Colon (tissue), 2 donors: ENCODE measurements at regions not wholly inside any gene's neighbourhood (a gene's known extent, or its start where the extent isn't known, plus 50 kb on each side); places are given as distances from the start of the nearest gene placed in this dataset.

Experiments used
- FAIRE-seq: peaks from 2 replicates; lab custom pipeline; 2012; peaks lifted over from hg19 to GRCh38; lab: Jason Lieb, UNC
- donor health status: control.
- donor health status: control.

GRCh38 chr1:96365076-96365475 is 356.5 kb upstream of the PTBP2 start:
- FAIRE-seq, result no peak

DNA sequence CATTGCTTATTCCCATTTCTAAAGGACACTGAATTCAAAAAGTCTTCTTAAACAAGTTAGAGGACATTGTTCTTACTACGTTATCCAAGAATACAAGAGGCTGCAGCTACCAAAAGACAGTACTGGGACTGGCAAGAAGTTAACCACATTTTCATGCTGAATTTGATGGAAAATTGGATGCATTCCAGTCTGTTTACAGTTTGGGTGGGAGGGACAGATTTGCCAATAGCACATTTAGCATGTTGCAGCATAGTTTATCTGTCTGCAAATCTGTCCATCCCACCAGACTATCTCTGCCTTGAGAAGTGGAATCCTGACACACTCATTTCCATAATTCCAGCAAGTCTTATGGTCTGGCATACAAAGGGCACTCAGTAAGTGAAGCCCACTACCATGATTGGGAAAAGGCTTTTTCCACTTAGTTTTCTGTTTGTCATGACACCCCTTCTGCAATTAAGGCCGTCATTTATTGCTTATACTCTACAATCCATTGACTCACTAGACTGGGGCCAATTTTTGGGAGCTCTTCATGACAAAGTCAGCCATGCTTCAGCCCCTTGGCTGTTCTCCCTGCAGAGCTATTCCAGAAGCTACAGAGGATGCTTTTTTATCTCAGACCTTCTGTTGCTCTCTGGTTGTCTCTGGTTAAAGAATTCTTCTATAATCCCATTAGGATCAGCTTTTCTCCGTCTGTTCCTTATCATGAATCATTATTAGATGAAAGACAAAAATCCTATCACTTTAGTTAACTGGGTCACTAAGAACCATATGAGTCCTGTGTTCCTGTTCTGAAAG is 355.8 kb upstream of the PTBP2 start:
- no peak for FAIRE-seq

DNA sequence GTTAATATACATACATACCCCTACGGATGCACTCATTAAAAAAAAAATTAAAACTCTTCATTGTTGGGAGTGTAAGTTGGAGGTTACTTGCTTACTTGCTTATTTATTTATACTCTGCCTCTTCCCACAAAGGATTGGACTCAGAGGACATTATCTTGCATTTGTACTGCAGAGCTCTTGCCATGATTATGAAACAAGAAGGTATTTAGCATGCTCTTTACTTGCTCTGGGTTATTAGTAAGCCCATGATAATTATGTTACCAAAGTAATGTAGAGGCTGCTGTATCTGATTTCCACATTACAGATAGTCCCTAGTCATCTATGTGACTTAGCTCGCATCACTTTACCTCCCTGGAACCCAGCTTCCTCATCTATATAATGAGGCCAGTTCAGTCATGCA is 355.1 kb upstream of the PTBP2 start:
- no peak for FAIRE-seq

GRCh38 chr1:96367791-96368190 is 353.8 kb upstream of the PTBP2 start:
- FAIRE-seq, result no peak

GRCh38 chr1:96370757-96371156 is 350.8 kb upstream of the PTBP2 start:
- no peak for FAIRE-seq

DNA sequence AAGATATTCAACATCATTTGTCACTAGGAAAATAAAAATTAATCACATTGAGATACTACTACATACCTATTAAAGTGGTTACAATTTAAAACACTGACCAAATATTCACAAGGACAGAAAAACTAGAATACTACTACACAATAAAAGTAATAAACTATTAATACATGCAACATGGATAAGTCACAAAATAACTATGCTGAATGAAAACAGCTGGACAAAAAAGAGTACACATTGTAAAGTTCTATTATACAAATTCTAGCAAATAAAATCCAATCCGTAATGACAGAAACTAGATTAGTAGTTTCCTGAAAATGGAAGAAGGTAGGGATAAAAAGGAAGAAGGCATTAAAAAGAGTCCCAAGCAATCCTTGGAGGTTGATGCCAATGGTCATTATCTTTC is 348.7 kb upstream of the PTBP2 start:
- no peak for FAIRE-seq

- no peak for FAIRE-seq
Measured at GRCh38 chr1:96374076-96374762, 347.4 kb upstream of the PTBP2 start.

DNA sequence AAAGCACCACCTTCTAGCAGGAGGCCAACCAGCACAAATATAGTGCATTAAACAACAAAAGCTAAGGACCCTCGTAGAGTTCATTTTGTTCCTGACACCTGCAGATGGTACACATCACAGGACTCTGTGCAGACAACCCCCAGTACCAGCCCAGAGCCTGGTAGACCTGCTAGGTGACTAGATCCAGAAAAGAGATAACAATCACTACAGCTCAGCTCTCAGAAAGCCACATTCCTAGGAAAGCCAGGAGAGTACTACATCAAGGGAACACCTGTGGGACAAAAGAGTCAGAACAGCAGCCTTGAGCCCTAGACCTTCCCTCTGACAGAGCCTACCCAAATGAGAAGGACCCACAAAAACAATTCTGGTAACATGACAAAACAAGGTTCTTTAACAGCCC is 344.7 kb upstream of the PTBP2 start:
- FAIRE-seq, result no peak

DNA sequence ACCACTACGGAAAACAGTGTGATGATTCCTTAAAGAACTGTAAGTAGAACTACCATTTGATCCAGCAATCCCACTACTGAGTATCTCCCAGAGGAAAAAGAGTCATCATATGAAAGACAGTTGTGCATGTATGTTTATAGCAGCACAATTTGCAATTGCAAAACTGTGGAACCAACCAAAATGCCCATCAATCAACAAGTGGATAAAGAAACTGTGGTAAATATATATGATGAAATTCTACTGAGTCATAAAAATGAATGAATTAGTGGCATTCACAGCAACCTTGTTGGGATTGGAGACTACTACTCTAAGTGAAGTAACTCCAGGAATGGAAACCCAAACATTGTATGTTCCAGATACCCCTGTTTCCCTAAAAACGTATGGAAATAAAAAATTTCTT is 337.0 kb upstream of the PTBP2 start:
- no peak for FAIRE-seq

- FAIRE-seq, result no peak
Measured at GRCh38 chr1:96387785-96388184, 333.8 kb upstream of the PTBP2 start.

GRCh38 chr1:96388421-96389310 is 332.9 kb upstream of the PTBP2 start:
- FAIRE-seq, result no peak

GRCh38 chr1:96400089-96400488 is 321.5 kb upstream of the PTBP2 start:
- no peak for FAIRE-seq

- FAIRE-seq, result no peak
Measured at GRCh38 chr1:96409087-96409486, 312.5 kb upstream of the PTBP2 start.

DNA sequence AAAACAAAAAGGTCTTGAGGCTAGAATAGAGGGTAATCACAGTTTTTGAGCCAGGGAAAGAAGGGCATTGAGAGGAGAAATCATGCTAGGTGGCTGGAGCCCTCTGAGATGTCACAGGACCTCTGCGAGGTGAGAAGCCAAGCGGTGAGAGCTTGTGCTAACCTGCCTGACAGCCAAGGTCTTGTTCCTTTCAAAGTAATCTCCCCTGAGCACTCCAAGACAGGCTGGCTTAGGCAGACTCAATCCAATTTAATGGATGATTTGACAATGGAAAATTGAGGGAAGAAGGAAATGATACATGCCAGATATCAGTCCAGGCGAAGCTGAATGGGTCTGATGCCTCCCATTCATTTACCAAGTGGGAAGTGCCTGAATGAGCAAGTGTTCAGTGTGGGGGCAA is 311.9 kb upstream of the PTBP2 start:
- FAIRE-seq, result no peak

DNA sequence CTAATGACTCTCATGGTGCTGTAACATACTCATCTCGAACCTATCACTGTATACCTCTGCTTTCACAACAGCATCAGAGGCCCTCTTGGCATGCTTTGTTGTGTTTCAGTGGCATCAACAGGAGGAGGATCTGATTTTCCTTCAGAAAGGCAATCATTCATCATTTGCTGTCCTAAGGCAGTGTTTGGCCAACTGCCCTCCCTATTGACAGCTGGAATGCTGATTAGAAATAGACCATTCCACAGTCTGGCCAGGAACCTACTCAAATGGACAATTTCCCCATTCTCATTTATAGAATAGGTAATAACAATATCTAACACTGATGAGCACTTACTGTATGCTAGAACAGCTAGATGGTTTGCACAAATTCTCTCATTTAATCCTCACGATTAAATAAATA is 310.6 kb upstream of the PTBP2 start:
- no peak for FAIRE-seq

DNA sequence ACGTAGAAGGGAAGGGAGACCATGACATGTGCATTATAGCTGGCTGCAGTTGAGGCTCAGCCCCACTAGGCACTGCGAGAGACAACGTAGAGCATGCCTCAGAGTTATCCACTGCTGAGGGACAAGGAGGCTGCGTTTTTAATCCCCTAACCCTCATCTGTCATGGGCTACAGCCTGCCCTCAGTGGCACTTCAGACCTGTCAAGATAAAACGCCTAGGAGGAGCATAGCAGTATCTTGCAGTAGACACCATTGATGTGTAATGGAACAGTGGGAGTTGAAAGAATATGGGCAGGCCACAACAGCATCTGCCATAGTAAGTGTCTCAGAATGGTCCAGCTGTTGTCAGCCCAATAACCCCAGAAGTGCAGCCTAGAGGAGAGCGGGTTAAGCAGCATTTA is 307.0 kb upstream of the PTBP2 start:
- no peak for FAIRE-seq

- no peak for FAIRE-seq
Measured at GRCh38 chr1:96416111-96416595, 305.4 kb upstream of the PTBP2 start.

DNA sequence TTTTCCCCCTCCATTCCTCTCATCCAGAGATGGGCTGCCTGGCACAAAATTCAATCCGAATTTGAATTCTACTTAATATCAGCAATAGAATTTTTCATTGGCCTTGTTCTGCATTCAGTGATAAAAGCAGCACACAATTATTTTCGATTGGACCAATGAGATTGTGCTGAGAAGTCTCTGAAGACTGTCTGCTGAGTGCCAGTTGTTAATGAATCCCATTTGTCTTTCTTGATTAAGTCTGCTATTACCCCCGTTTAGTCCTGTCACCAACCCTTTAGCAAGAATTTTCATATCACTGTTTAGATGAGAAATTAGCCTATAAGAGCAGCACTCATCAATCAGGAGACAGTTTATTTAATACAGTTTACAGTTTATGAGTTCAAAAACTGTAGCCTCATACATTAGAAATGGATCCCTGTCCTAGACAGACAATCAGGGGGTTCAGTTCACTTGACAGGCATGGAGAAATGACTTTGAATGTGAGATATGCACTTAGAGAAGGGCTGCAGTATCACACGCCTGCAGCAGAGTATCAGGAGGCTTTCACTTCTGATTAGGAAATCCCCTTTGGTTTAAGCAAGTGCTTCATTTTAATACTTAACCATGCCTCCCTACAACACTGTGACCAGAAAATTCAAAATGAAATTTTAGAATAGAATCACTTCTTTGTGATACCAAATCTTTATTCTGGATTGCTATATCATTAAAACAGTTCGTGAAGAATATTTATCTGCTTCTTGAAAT is 304.7 kb upstream of the PTBP2 start:
- FAIRE-seq, result no peak

- FAIRE-seq, result no peak
Measured at GRCh38 chr1:96418969-96419368, 302.6 kb upstream of the PTBP2 start.

DNA sequence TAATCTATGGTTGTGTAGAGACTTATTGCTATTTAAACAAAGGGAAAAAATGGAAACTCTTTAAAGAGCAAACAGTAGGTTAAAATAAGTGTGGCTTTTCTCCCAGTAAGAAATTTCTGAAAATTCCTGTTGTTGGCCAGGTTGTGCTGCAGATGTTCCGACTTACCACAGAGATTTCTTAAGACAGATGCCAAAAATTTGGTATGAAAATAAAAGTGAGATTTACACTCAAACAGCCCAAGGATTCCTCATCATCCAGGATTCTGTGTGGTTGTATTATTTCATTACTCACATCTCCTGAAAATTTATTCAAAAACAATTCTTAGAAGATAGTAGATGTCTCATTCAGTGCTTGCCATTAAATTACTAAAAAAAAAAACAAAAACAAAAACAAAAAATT is 296.7 kb upstream of the PTBP2 start:
- FAIRE-seq, result no peak

DNA sequence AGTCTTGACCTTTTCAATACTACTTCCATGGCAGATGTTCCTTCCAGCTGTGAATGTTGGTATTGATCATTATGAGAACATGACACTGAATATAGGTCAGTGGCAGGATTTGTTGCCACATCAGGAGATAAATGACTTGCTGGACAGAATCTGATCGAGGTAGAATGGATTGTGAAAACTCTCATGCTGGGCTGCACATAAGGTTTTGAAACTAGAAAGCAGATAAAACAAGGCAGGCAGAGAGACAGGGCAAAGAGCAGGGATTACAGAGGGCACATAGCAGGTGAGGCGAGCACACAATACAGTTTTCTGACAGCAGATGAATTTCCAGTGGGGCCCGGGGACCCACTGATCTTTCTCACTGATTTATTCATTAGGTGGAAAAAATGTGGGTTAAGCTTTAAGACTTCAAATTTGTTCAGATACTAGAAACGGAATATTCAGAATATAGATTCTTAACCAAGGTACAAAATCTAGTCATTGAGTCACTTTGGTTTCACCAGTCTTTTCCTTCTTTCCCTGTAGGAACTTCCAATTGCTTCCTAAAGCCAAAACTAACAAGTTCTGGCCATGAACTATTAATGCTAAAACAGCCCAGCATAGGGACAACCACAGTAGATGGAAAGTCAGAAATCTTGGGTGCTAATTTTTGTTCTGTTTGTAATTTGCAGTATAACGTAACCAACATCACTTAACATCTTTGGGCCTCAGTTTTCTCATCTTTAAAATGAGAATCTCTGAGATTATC is 296.0 kb upstream of the PTBP2 start:
- FAIRE-seq, result no peak
